Occipital lobe (tissue), 1 donor: ENCODE measurements at regions not wholly inside any gene's neighbourhood (a gene's known extent, or its start where the extent isn't known, plus 50 kb on each side); places are given as distances from the start of the nearest gene placed in this dataset.
"Not testable (repeated sequence)": the region's sequence is repeated elsewhere in the genome, so short reads cannot be mapped to it uniquely, and the experiment has no call there.

Experiments
- DNase-seq: peaks from one replicate; lab custom pipeline; 2025; lab: John Stamatoyannopoulos, UW

DNA sequence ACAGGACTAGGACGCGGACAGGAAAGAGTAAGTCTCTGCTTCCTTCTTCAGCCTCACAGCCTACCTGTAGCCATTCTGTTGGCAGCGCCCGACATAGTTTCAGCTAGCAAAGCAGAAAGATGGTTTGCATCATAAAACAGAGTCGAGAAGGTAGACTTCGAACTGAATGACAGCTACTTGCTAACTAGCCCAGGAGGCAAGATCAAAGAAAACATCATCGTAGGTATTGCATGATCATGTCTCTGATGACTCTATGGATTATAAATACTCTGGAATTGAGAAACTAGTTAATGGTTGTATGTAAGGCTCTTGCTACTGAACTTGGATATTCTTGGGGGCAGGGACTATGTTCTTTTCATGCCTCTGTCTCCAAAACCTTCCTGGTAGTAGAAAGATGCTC lies 333.1 kb upstream of the KLF3 start:
- no peak for DNase-seq

DNA sequence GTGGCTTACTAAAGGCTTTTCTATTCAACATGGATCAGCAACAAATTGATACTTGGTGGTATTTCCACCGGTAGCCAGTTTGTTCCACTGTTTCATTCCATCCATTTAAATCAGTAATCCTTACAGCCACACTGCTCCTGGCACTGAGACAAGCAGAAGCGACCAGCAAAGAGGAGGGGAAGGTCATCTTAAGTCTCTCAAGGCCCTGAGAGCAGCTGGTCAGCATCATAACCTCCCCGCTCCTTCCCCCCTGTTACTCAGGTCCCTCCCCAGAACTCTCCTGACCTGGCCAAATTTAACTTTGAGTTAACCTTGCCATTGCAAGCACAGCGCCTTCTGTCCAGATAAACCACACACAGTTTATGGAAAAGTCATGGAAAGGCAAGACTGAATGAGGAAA lies 331.3 kb upstream of the KLF3 start:
- no peak for DNase-seq

DNA sequence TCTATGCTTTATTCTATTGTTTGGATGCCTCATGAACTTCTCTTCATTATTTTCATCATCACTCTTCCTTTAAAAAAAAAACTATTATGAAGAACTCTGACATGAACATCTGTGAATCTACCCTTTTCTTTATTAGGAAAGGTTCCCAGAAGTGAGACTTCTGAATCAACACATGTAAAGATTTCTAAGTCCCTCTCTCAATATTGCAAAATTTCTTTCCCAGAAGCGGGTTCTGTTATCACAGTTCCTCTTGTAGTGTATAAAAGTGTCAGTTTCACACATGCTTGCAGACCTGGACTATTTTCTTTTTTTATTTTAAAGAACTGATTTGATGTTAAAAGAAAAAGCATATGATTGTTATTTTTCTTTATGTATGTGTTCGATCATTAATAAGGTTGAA lies 330.8 kb upstream of the KLF3 start:
- no peak for DNase-seq

DNA sequence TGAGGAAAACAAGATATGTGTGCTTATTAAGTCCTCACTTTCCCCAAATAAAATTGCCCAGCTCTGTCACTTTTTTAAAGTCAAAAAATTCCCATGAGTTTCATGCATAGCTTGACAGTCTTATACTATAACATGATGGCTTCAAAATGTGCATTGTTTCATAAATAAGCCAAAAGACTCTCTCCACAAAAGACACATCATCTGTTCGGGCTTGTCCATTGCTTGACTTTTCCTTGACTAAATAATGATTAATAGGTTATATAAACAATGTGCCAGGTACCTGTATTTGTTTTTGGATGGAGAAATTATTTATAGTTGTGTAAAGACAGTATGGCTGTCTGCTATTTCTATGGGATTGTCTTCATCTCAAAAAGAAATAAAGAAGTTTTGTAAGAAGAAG lies 329.2 kb upstream of the KLF3 start:
- DNase-seq = no peak

DNA sequence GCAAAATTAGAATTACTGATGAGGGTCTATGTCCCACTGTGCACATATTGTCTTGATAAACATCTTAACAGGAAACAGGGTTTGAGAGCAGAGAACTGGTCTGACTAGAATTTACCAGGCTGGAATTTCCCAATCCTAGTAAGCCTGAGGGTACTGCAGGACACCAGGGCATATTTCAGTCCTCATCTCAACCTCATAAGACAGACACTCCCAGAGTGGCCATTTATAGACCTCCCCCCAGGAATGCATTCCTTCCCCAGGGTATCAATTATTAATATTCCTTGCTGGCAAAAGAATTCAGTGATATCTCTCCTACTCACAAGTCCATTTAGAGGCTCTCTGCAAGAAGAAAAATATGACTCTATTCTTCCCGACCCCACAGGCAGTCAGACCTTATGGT lies 325.1 kb upstream of the KLF3 start:
- DNase-seq = not testable (repeated sequence)

DNA sequence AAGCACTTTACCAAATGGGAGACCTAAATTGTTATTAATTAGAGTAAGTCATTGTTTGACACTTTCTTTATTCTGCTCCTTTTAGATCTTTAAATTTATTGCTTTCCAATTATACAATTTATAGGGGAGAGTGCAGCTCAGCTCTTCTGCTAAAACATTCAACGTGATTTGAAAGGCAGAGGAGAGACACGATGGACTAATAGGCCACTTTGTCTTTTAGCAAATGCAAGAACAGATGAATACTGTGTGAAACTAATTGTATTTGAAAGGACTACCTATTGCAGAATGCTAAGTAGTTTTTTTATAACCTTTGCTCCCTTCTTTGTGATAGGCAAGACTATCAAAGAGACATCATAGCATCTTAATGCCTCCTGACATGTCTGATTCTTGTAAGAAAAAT lies 320.4 kb upstream of the KLF3 start:
- DNase-seq = no peak

DNA sequence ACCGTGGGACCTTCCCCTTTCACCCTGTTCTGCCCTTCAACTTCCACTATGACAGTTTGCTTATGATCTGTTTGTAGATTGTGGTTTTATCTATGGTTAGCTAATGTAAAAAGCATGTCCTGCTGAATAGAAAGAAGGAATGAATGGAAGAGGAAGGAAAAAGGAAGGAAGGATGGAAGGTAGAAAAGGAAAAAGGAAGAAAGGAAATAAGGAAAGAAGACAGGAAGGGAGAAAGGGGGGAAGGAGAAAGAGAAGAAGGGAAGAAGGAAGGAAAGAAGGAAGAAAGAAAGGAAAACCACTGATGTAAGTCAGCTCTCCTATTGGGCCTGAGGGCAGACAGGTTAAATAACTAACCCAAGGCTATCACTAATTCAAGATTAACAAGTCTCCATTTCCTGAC lies 319.1 kb upstream of the KLF3 start:
- no peak for DNase-seq

DNA sequence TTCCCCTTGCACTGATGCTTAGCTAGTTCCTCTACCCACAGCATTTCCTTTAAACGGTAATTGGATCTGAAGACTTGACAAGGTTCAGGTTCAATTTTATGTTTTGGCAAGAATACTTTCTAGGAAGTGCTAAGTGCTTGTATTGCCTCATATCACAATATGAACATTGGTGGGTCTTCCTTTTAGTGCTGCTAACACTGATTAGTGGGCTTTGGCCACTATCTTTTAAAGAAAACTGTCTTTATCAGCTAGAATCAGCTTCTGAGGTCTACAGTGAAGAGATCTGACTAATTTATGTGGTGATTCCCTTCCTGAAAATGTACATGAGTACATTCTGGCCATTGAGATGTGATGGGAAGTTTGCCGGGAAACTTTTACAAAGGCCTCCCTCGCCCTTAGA lies 316.7 kb upstream of the KLF3 start:
- no peak for DNase-seq

DNA sequence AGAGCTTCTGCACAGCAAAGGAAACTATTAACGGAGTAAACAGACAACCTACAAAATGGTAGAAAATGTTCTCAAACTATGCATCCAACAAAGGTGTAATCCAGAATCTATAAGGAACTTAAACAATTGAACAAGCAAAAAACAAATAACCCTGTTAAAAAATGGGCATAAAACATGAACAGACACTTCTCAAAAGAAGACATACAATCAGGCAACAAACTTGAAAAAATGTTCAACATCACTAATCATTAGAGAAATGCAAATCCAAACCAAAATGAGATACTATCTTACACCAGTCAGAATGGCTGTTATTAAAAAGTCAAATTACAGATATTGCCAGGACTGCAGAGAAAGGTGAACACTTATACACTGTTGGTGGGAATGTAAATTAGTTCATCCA lies 309.6 kb upstream of the KLF3 start:
- DNase-seq = no peak

DNA sequence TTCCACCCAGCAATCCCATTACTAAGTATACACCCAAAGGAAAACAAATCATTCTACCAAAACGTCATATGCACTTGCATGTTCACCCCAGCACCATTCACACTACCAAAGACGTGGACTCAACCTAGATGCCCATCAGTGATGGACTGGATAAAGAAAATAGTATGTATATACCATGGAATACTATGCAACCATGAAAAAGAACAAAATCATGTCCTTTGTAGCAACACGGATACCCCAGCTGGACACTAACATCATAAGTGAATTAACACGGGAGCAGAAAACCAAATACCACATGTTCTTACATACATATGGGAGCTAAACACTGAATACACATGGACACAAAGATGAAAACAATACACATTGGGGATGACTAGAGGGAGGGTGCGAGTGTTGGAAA lies 309.1 kb upstream of the KLF3 start:
- no peak for DNase-seq

DNA sequence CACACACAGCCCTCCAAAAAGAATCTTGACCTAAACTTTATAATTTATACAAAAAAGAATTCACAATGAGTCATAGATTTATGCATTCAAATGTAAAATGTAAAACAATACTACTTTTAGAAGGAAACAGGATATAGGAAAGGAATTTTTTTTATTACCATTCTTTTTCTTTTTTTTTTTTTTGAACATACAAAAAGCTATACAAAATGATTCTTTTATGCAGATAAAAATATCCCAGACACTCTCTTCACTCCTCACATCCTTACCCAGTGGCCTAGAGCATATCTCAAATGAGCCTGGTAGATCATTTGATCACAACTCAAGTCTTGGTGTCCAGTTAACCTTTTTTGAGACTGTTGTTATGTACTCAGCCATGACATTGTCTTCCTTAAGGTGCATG lies 307.3 kb upstream of the KLF3 start:
- no peak for DNase-seq

DNA sequence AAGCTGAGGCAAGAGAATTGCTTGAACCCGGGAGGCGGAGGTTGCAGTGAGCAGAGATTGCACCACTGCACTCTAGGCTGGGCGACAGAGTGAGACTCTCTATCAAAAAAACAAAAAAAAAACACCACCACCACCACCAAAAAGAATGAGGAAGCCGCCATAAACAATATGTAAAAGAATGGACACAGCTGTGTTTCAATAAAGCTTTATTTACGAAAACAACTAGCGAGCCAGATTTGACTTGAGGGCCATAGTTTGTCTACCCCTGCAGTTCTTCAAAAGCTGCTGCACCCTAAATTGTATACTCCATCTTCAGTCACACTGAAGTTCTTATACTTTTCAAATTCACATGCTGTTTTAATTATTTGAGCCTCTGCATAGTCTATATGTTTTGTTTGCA lies 306.5 kb upstream of the KLF3 start:
- DNase-seq = no peak

DNA sequence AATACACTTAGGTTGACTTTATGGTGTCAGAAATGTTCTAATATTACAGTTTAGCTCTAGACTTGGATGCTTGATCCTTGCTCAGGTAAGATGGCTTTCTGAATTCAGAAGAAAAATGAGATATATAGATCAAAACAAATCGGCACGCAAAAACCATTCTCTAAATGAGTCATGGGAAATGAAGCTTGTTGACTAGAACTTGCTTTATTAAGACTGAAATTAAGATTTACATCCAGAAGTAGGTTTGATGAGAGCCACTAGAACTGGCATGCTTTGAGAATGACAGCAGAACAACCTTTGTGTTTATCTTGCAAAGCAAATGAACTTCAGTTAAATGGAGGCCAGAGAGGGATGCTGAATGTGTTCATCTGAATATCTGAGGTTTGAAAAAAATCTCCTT lies 304.9 kb upstream of the KLF3 start:
- no peak for DNase-seq

DNA sequence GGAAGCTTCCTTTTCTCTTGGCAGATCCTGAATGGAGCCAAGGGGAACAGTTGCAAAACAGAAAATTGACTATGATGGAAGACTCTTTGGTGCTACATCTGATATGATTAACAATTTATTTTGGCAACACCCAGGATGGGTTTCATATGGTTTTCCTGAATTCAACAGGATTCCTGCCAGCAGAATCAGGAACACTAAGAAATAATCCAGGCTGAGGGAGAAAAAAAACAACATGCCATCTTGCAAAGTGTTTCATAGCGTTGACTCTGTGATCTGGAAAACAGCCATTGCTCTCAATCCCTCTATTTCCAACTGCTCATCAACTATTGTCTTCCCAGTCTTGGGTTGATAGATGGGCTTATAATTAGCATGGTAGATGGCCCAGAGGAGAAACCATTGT lies 303.8 kb upstream of the KLF3 start:
- DNase-seq = no peak

DNA sequence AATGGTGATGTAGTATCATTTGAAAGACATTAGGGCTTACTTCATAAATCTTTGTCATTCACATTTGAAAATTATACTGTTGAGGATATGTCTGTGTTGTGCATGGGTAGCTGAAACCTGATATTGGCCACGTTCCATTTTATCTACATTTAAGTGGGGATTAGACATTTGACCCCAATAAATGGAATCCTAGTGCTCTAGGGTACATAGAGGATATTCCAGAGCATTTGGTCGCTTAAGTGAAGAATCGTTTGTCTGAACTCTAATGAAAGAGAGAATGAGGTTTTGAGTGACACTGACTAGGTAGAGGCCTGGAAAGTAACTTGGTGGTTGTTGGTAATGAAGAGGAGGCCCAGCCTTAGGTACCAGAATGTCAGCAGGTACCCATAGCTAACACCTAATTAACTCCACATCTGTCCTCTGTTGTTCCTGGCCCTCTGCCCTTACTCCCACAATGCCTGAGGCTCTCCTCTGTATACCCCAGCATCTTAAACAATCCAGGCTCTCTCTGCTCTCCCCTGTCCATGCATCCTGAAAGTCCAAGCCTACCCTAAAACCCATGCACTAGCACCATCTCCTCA lies 299.5 kb upstream of the KLF3 start:
- DNase-seq = no peak

DNA sequence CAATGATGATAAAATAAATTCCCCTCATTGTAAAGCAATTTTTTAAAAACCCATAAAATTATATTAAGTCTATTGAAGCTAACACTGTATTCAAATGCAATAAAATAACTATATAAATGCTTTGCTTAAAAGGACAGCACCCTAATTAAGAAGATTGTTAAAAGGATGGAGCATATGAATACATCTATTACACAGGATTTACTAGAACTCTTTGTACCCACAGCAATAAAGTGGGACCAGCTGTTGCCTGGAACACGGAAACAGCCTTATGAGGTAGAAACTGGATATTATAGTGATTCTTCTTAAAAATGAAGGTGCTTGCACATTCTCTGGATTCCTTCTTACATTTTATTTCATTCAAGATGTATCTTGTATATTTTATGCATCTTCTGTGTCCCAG lies 298.7 kb upstream of the KLF3 start:
- no peak for DNase-seq

DNA sequence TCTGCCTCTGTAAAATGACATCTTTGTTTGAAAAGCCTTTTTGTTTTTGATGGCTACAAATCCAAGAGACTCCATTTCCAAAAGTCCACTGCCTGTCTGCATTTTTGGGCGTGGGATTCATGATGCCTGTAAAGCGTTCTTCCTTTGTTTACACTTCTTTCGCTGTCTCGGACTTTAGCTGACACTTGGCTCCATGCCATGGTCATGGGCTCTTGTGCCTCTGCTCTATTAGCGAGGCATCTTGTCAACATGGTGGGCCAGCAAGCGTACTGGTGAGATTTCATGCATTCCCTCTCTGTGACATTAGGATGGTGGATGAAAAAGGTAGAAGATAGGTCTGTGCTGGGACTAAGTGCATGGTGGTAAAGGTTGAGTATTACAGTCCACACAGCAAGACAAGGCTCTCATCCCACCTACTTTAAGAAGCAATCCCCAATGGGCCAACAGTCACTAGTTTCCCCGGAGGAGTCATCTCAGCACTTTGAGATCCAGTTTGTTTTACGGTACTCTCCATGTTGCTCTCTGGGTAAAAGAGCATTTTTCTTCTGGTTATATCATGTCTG lies 298.2 kb upstream of the KLF3 start:
- DNase-seq = no peak

DNA sequence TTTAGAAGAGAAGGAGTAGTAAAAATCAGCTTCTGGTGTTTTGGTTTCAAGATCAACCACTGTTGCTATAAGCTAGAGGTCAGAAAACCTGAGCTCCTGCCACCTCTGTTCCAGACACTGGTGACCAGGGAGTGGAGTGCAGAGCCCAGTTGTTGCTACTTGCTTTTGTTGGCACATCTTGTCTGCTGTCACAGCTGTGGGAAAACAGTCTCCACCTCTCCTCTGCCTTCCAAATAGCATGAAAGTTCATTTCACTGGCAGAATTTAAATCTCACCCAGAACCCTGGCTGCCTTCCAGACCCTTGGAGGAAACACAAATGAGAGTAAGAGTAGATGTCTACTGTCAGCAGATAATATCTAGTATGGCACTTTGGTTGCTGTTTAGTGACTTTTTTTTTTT lies 297.5 kb upstream of the KLF3 start:
- no peak for DNase-seq

DNA sequence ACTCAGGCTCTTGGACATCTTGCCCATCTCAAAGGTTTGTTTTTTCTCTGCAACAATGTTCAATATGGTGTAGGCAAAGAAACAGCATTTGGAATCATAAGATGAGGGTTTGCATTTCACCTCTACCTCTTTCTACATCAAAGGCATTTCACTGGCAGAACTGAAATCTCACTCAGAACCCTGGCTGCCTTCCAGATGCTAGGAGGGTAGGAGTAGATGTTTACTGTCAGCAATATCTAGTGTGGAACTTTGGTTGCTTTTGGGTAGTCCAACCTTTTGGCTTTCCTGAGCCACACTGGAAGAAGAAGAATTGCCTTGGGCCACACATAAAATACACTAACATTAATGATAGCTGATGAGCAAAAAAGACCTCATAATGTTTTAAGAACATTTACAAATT lies 297.0 kb upstream of the KLF3 start:
- DNase-seq = no peak

DNA sequence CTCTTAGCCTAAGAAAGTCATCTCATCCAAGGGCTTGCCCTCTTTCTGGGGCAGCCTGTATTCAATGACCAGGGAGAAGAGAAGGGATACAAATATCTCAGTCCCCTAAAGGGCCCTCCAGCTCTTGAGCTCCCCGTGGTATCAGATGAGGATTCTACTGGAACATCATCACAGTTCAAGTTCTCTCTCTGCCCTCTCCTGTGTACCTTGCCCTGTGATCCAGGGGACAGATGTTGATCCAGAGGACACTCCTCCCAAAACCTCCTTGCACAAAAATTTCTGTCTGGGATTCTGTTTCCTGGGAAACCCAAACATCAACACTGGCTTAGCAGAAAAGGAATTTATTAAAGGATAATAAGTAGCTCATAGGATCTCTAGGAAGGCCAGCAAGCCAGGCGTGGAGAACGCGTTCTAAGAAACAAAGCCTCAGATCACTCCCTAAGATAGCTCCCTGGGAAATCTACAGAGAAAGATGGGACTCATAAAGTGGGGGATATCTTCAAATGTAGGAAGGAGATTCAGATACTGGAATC lies 296.3 kb upstream of the KLF3 start:
- DNase-seq = no peak

DNA sequence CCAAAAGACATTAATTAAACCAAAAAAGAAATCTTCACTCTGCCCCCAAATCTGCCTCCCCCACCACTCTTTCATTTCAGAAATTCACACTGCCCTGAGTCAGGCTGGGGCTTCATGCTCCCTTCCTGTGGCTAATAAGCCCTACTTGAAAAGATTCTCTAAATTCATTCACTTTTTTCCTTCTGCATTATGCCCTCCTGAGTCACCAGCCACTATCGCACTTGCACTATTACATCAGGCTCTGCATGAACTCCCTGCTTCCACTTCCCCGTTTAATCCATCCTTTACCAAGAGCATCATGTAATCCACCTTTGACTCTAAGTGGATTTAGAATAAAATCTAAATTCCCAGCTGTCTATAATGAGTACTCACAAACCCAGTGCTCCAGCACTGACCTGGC lies 295.4 kb upstream of the KLF3 start:
- no peak for DNase-seq

DNA sequence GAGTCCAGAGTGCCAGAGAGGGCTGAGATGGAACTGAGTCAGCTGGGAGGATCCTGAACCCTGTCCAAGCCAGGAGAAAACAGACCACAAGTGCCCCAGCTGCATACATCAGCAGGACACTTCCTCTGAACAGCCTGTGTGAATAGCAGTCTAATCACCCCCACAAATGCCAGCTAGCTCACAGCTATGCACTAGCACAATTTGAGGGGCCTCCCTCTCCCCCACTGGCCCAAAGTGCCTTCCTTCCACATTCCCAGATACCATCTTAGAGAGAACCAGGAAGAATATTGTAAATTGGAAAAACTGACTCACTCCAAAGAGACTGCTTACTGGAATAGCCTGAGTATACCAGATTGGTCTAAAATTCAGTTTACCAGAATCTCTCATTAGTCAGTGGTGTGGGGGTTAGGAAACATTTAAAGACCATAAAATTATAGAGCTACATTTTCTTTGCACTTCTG lies 292.6 kb upstream of the KLF3 start:
- DNase-seq = no peak

DNA sequence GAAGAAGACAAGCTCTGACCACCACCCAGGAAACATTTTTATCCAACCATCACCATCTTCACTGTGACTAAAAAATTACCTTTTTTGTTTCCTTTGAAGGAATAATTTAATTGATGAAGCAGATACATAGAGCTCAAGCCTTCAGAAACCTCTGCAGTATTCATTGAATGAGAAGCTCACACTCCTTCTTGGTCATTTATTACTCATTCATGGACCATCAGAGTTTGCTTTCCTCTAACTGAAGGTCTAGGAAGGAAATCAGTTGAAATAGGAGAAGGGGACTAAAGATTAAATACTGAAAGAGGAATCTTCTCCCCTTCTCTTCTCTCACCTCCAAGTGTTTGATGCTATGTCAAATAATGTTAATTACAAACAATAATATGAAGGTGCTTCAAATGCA lies 290.6 kb upstream of the KLF3 start:
- DNase-seq = no peak

DNA sequence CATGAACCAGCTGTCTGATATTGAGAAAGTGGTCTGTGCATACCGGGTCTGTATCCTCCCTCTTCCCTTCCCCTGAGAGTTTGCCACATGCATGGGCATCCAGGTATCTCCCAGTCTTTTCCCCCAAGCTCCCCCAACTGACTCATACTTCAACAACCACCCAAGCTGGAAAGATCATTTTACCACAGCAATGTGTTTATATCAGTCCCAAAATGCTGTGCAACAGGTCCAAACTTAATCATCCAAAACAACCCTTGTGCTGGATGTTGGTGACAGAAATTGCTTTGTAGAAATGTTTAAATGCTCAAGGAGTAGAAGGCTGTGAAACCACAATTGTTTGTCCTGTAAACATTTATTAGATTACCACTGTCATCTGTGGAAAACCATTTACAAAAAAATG lies 286.8 kb upstream of the KLF3 start:
- no peak for DNase-seq
